K562 (cell line): ENCODE measurements at regions not wholly inside any gene's neighbourhood (a gene's known extent, or its start where the extent isn't known, plus 50 kb on each side); places are given as distances from the start of the nearest gene placed in this dataset.

ENCODE experiments used
- ATAC-seq: fragments of 200-7000 bp; cut with Tn5 transposase; 3 replicates; pipeline ENCODE4 v1.9.1; 2020; ENCODE audit warnings: moderate library complexity
- BruUV-seq: library from RNA; stranded (reverse); fragments of 400-500 nt; replicated peaks from 2 replicates; lab custom pipeline; 2021; lab: Mats Ljungman, UMichigan
- CTCF ChIA-PET: fragments of 300-600 bp; formaldehyde crosslinking; extraction: SDS; loops from one replicate; lab custom pipeline; 2021; ENCODE audit warnings: low intra/inter-chr PET ratio; lab: Yijun Ruan, JAX
- POLR2A ChIA-PET: fragments of 300-600, 350-650 bp; sonication (Branson Sonifier 250); formaldehyde crosslinking; extraction: SDS; loops from one replicate; lab custom pipeline; 2021; ENCODE audit warnings: antibody characterized with exemption, inconsistent platforms; lab: Yijun Ruan, JAX
- DNase-seq, 4 experiments: peaks; one replicate each; pipeline versions ENCODE4 v3.0.0 to v3.0.0-alpha.2; 2011 to 2018; ENCODE audit warnings: low spot score in 3 of 4, mixed read lengths in 3 of 4; ENCODE audit errors: extremely low read depth in 1 of 4
- FAIRE-seq: peaks from 2 replicates; lab custom pipeline; 2011; peaks lifted over from hg19 to GRCh38; lab: Jason Lieb, UNC
- H2AFZ ChIP-seq: 2 replicates; pipeline ENCODE4 v1.6.0; 2011; ENCODE audit warnings: low read depth, low read length, control low read depth, inconsistent platforms
- H3K27ac ChIP-seq: fragments of 200-600 bp; 3 replicates; pipeline ENCODE4 v1.8.0; 2011; ENCODE audit warnings: low read depth, mild to moderate bottlenecking, control low read depth, inconsistent platforms, low read length, moderate library complexity, mixed read lengths; ENCODE audit errors: extremely low read depth
- H3K27me3 ChIP-seq, 2 experiments: fragments of 300-600 bp in 1 of 2; 2 replicates in 1 of 2; 3 replicates in 1 of 2; pipeline versions ENCODE4 v1.6.0 to v1.8.0; 2011; ENCODE audit warnings: inconsistent platforms in 2 of 2, low read length in 2 of 2, mild to moderate bottlenecking in 1 of 2, mixed read lengths in 1 of 2, moderate library complexity in 1 of 2; ENCODE audit not compliant: control insufficient read depth in 2 of 2, insufficient read depth in 2 of 2
- H3K36me3 ChIP-seq: fragments of 300-600 bp; 3 replicates; pipeline ENCODE4 v1.8.0; 2011; ENCODE audit warnings: mild to moderate bottlenecking, low read length, inconsistent platforms; ENCODE audit not compliant: control insufficient read depth, insufficient read depth
- H3K4me1 ChIP-seq, 2 experiments: fragments of 200-600 bp in 1 of 2; replicated peaks in 1 of 2; 2 replicates in 1 of 2; 3 replicates in 1 of 2; pipeline versions ENCODE4 v1.5.1 to v1.8.0; 2011; ENCODE audit warnings: inconsistent platforms in 2 of 2, low read length in 2 of 2, mild to moderate bottlenecking in 1 of 2, mixed read lengths in 1 of 2, moderate library complexity in 1 of 2; ENCODE audit not compliant: control insufficient read depth in 2 of 2, insufficient read depth in 2 of 2
- H3K4me2 ChIP-seq: 2 replicates; pipeline ENCODE4 v1.6.1; 2011; ENCODE audit warnings: low read length, control low read depth, inconsistent platforms, mixed read lengths; ENCODE audit not compliant: insufficient read depth
- H3K4me3 ChIP-seq: fragments of 200-600 bp; sonication (generic), shearing (Covaris generic); 2 replicates; pipeline ENCODE4 v1.5.1; 2016; ENCODE audit warnings: control low read depth, inconsistent platforms
- H3K79me2 ChIP-seq: fragments of 200-600 bp; 3 replicates; pipeline ENCODE4 v1.8.0; 2011; ENCODE audit warnings: low read length, inconsistent platforms; ENCODE audit not compliant: control insufficient read depth, insufficient read depth
- H3K9ac ChIP-seq, 2 experiments: 2 replicates each; pipeline versions ENCODE4 v1.6.0 to v1.6.1; 2011; ENCODE audit warnings: low read depth in 2 of 2, low read length in 2 of 2, control low read depth in 1 of 2, inconsistent platforms in 1 of 2, mild to moderate bottlenecking in 1 of 2, mixed read lengths in 1 of 2; ENCODE audit not compliant: insufficient read depth in 1 of 2
- H3K9me1 ChIP-seq: one replicate; pipeline ENCODE4 v1.6.0; 2011; ENCODE audit warnings: inconsistent platforms, mild to moderate bottlenecking, low read length, moderate library complexity; ENCODE audit not compliant: control insufficient read depth, insufficient read depth
- H3K9me3 ChIP-seq: replicated peaks from 2 replicates; pipeline ENCODE4 v1.5.1; 2011; ENCODE audit warnings: low read depth, low read length, inconsistent platforms; ENCODE audit not compliant: control insufficient read depth, insufficient read depth
- H4K20me1 ChIP-seq: replicated peaks from 2 replicates; pipeline ENCODE4 v1.6.1; 2011; ENCODE audit warnings: low read length, inconsistent platforms, mixed read lengths; ENCODE audit not compliant: control insufficient read depth, insufficient read depth
- CBX5 ChIP-seq: IDR thresholded peaks from 2 replicates; pipeline ENCODE4 v1.6.1; 2014; ENCODE audit warnings: low read depth, borderline replicate concordance
- DACH1 ChIP-seq: fragments of 450-650 bp; IDR thresholded peaks from 2 replicates; pipeline ENCODE4 v1.6.1; 2018; ENCODE audit not compliant: partially characterized antibody
- GTF2A2 ChIP-seq: IDR thresholded peaks from 2 replicates; pipeline ENCODE4 v1.6.1; 2016; ENCODE audit warnings: mild to moderate bottlenecking, missing genetic modification characterization, missing compliant biosample characterization
- KLF1 ChIP-seq: fragments of 450-650 bp; IDR thresholded peaks from 2 replicates; pipeline ENCODE4 v1.6.1; 2016; ENCODE audit warnings: missing genetic modification characterization, missing compliant biosample characterization
- NEUROD1 ChIP-seq: fragments of 150-350 bp; IDR thresholded peaks from 2 replicates; pipeline ENCODE4 v1.6.1; 2014; ENCODE audit warnings: borderline replicate concordance, low read length, low read depth; ENCODE audit not compliant: partially characterized antibody
- PCBP1 ChIP-seq: fragments of 200-400 bp; formaldehyde crosslinking; IDR thresholded peaks from 2 replicates; pipeline ENCODE4 v1.6.1; 2018; ENCODE audit warnings: mild to moderate bottlenecking, low read depth, low read length; ENCODE audit not compliant: poor library complexity, severe bottlenecking
- POLR2H ChIP-seq: IDR thresholded peaks from 2 replicates; pipeline ENCODE4 v1.6.1; 2016; ENCODE audit warnings: missing genetic modification characterization, low read depth, mild to moderate bottlenecking, control low read depth, missing compliant biosample characterization, moderate library complexity
- SMAD1 ChIP-seq: fragments of 150-350 bp; IDR thresholded peaks from 2 replicates; pipeline ENCODE4 v1.6.1; 2014; ENCODE audit warnings: low read length, low read depth; ENCODE audit not compliant: partially characterized antibody
- SRF ChIP-seq, 2 experiments: fragments of 250-450, 450-650 bp in 1 of 2; sonication (Bioruptor Pico) in 1 of 2; sonication (generic) in 1 of 2; formaldehyde crosslinking; IDR thresholded peaks; 2 replicates each; pipeline versions ENCODE4 v1.5.0 to v1.5.1; 2020 to 2022; ENCODE audit warnings: mild to moderate bottlenecking in 1 of 2, missing genetic modification reagents in 1 of 2
- YY1 ChIP-seq, 3 experiments: IDR thresholded peaks; 2 replicates each; pipeline ENCODE4 v1.6.1; 2011; ENCODE audit warnings: low read length in 2 of 3, mild to moderate bottlenecking in 2 of 3, moderate library complexity in 2 of 3, borderline replicate concordance in 1 of 3, control low read depth in 1 of 3, low read depth in 1 of 3; ENCODE audit not compliant: insufficient read depth in 3 of 3, insufficient replicate concordance in 2 of 3, control insufficient read depth in 1 of 3, insufficient read length in 1 of 3; ENCODE audit errors: extremely low read depth in 1 of 3
- ZNF239 ChIP-seq: fragments of 250-450 bp; sonication (Bioruptor Pico); IDR thresholded peaks from 2 replicates; pipeline ENCODE4 v1.4.0; 2020; ENCODE audit warnings: mild to moderate bottlenecking
- ZNF316 ChIP-seq: fragments of 450-650 bp; IDR thresholded peaks from 2 replicates; pipeline ENCODE4 v1.6.1; 2016
- ZNF384 ChIP-seq: IDR thresholded peaks from 2 replicates; pipeline ENCODE4 v1.6.1; 2012; ENCODE audit warnings: low read depth, low read length, improper control_type of control experiment
- WGBS: fragments of 100-300 bp; shearing (Covaris generic); methylation state at CpG from one replicate; pipeline ENCODE4 v1.1.6; 2016; ENCODE audit warnings: low coverage, mixed read lengths; ENCODE audit not compliant: insufficient coverage; ENCODE audit errors: missing lambda C conversion rate; 5-methylcytosine and 5-hydroxymethylcytosine counted together
- in situ Hi-C: fragments of 300-500 bp; cut with MboI; formaldehyde crosslinking; loops from 4 replicates; pipeline ENCODE4 v1.15.0; 2018; ENCODE audit warnings: inconsistent platforms, mixed read lengths
- intact Hi-C: fragments of 100-400 bp; cut with micrococcal nuclease; formaldehyde crosslinking; loops from 2 replicates; pipeline ENCODE4 v1.14.2; 2022

DNA sequence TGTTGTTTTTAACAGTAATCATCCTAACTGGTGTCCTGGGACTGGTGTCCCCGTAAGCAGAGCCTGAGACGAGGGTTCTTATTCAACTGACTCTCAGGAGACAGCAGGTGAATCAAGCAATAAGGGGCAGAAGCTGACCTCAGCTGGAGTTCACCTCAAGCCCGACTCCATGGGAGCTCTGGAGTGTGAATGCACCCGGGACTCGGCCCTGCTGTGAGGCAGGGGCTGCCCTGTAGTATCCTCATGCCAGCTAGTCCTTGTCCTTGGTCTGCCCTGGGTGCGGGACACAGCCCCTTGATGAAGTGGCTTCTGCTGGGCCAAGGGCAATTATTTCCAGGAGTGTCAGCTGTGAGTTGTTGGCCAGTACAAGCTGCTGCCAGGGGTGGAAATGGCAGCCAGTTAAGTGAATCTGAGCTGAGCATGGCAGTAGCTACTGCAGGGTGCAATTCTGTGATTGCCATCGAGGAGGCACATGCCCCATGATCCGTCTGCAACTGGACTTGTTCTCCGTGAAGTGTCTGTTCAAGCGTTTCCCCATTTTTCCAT lies 54.9 kb upstream of the OTOS start:
- Histone ChIP-seq H4K20me1 (no peaks in the 10 kb centered on the region), H2AFZ (no peak overlapping the region), H3K9ac (no peak overlapping the region), H3K4me1 (no peaks in the 10 kb centered on the region), H3K36me3 (no peaks in the 10 kb centered on the region), H3K4me2 (no peak overlapping the region), H3K27ac (no peak overlapping the region), H3K9me1 (no peaks in the 10 kb centered on the region), H3K4me3 (no peak overlapping the region), H3K27me3 (peaks cover 0 to 39% of the 10 kb centered on the region in 2 experiments; a peak in 4 of 5 replicates), H3K79me2 (no peaks in the 10 kb centered on the region), H3K9me3 (no peaks in the 10 kb centered on the region)
- POLR2A ChIA-PET: no interaction called here
- in situ Hi-C loops: no loop called here
- no TSS peak for BruUV-seq
- CTCF ChIA-PET: no interaction called here
- 0% methylated on average over 9 of the region's 10 CpGs for WGBS
- FAIRE-seq: no peak
- intact Hi-C loops: no loop called here
- ATAC-seq: no peak
- no peak for DNase-seq
- no peak for TF ChIP-seq KLF1 (tag)
- TF ChIP-seq YY1 (IDR thresholded peaks at IDR 0.05; ENCODE audit: borderline replicate concordance in 1 of 3, control insufficient read depth in 1 of 3, extremely low read depth in 1 of 3, insufficient read depth in 3 of 3, insufficient read length in 1 of 3, insufficient replicate concordance in 2 of 3, low read depth in 1 of 3, low read length in 2 of 3): no peak
- no peak for TF ChIP-seq SMAD1
- no peak for TF ChIP-seq SRF (CRISPR knock-in tag; IDR thresholded peaks at IDR 0.05)
- TF ChIP-seq CBX5: no peak
- no peak for TF ChIP-seq GTF2A2 (tag)
- TF ChIP-seq NEUROD1: no peak
- TF ChIP-seq POLR2H (tag): no peak
- TF ChIP-seq ZNF239: no peak
- no peak for TF ChIP-seq DACH1
- TF ChIP-seq ZNF316: no peak
- no peak for TF ChIP-seq PCBP1
- no peak for TF ChIP-seq ZNF384
